HG02623 (cell line): ENCODE measurements at regions not wholly inside any gene's neighbourhood (a gene's known extent, or its start where the extent isn't known, plus 50 kb on each side); places are given as distances from the start of the nearest gene placed in this dataset.
"Not testable (repeated sequence)": the region's sequence is repeated elsewhere in the genome, so short reads cannot be mapped to it uniquely, and the experiment has no call there.

Experiments used
- ATAC-seq: cut with Tn5 transposase; IDR thresholded peaks from one replicate; pipeline ENCODE4 v1.9.1; 2021; ENCODE audit warnings: moderate library complexity; ENCODE audit not compliant: unreplicated experiment

DNA sequence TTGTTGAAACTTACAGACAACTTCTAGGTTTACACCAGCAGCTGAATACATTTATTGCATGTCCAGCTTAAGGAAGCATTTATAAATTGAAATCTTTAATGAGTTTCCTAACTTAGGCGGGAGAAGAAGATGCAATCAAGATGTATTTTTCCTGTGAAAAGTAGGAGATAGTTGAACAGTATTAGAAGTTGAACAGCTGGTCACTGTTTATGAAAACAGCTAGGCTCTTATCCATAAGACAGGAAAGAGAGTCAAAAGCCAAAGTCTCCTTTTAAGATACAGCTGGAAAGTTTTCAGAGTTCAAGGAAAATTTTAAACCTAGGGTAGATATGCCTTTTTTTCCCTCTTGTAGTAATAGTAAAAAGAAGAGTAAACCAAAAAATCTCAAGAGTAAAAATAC is 236.1 kb upstream of the FERD3L start:
- no peak for ATAC-seq

- no peak for ATAC-seq
Measured at GRCh38 chr7:19378345-19378714, 233.1 kb upstream of the FERD3L start.

DNA sequence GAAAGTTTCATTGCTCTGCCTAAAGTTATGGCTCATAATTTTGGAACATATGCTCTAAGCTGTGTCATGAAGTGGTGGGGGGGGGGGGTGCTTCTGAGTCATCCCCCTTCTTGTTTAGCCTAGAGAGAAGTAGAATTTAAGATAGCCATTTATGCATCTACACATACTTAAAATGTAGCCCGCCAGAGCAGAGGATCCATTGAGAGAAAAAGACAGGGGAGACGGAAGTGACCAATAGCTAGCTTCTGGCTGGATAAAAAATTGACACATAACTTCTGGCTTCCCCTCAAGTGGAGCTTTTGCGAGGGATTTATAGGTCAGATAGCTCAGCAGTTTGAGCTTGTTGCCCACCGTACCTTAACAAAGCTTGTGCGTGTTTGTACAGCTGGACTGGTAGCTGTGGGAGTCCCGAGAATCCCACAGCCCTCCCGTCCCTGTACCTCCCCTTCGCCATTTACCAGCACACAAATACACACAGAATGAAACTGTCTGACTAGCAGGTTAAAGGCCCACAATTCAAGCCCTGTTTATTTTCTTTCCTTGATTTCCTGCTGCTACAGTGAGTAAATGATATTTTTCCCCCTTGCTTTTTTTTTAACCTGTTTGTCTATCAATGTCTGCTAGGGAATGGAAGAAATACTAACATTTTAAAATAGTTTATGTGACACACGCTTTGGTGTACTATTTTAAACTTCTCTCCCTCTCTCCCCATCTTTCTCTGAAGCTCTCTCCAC is 232.6 kb upstream of the FERD3L start:
- no peak for ATAC-seq

DNA sequence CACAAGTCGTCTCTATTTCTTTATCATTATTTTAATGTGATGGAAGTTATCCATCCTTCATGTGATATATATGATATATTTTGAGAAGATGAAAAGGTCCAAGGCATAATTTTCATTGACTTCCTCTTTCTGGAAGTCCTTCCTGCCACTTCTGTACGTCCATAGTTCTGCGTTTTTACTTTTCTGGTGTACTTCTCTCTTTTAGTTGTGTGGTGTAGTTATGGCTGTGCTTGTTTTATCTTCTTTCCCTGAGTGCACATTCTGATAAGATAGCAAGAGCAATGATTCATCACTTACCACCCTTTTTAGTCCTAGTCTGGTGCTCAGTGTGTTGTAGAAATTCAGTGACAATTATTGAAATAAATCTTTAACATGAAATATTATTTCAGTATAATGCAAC is 231.3 kb upstream of the FERD3L start:
- ATAC-seq: no peak

DNA sequence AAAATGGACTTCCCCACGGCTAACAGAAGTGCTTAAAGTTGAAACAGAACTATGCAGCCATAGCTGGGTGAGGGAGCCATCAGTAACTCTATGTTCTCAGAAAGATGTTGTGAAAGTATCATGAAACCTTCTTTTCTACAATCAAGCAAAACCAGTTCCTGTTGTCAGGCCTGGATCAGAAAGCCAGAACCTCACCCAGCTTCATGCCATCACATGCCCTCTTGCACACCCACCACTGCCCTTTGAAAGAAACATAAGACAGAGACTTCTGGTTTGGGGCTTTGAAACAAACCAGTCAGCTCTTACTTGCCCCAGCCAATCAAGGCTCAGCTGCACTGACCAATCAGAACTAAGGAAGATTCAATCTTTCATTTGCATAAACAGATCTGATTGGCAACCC is 230.8 kb upstream of the FERD3L start:
- no peak for ATAC-seq

DNA sequence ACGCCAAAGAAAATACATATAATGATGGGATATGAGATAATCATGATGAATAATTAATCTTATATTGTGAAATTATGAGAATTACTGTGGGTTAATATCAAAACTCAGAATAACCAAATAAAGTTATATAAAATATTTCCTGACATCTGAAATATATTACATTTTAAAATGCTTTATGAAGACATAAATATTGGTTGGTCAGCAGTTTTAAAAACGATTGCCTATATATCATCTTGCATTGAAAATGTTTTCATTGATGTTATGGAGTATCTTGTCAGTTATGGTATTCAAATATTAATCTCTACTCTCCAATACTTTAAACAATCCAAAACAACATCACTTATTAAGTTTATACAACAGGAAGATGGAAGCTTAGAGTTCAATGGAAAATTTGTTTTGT is 228.1 kb upstream of the FERD3L start:
- no peak for ATAC-seq

DNA sequence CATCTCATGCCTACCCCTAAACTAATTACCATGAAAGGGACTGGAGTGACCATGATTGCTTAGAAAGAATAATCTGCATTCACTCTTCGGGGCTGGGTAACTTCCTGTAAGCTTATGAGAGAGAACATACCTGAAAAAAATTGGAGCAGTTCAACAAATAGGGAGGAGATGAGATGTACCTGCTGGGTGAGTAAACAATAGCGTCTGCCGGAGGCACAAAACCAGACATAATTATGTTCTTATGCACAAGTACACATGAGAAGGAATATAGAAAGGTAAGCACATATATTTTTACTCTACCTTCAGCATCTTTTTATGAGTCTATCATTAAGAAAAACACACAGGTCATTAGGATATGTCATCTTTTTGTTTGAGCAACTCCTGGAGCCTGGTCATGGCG is 224.6 kb upstream of the FERD3L start:
- ATAC-seq: no peak

DNA sequence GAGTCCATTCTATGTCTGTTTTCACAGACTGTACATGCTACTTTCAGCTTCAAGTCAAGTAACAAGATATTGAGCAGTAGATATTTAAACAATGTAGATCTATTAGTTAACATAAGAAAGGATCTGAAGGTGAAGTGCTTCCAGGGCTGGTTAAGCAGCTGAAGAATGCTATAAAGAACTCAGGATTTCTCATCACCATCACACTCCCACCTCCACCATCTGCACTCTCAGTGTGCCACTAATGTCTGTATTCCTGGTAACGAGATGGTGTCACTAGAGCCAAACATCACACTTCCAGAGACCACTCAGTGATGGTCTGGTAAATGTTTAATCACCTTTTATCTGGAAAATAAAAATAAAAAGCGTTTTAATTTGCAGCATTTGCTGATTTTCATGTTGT is 224.0 kb upstream of the FERD3L start:
- no peak for ATAC-seq

GRCh38 chr7:19368491-19368925 is 223.3 kb upstream of the FERD3L start:
- no peak for ATAC-seq

DNA sequence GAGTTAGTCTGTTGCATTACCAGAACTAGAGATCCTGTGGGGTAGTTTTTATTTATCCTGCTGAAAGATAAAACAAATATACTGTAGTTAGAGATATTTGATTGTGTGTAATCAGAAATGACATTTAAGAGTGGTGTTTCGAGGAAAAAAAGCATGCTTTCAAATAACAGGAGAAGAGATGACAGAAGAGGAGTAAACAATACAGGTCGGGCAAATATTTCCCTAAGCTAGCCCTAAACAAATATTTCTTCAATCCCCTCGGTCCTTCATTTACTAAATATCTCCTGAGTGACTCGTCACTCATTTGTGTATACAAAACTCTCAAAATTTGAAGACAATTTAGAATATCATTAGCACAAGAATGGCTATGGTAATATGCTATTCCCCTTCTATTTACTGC is 219.7 kb upstream of the FERD3L start:
- no peak for ATAC-seq

DNA sequence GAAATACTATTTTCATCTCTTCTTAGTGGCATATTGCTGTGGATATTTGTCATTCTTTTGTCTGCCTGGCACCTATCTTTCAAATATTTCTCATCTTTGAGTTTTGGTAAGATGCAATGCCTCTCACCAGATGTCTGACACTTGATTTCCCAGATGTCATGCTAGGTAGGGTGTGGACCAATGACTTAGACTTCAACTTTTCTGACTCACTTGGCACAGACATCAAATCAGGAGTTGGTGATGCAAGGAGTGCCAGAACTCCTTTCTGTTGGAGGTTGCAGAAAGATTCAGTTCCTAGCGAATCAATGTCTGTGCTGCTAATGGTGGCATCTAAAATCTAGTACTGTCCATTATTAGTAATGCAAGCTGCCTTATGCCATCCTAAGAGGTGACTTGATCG is 216.9 kb upstream of the FERD3L start:
- ATAC-seq: no peak

DNA sequence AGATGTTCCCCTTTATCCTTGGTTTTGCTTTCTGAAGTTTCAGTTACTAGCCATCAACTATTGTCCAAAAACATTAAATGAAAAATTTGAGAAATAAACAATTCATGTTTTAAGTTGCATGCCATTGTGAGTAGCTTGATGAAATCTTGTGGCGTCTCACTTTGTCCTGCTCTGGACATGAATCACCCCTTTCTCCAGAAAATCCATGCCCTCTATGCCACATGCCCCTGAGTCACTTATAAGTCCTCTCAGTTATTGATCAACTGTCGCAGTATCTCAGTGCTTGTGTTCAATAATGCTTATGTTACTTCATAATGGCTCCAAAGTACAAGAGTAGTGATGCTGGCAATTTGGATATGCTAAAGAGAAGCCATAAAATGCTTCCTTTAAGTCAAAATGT is 208.0 kb upstream of the FERD3L start:
- no peak for ATAC-seq

DNA sequence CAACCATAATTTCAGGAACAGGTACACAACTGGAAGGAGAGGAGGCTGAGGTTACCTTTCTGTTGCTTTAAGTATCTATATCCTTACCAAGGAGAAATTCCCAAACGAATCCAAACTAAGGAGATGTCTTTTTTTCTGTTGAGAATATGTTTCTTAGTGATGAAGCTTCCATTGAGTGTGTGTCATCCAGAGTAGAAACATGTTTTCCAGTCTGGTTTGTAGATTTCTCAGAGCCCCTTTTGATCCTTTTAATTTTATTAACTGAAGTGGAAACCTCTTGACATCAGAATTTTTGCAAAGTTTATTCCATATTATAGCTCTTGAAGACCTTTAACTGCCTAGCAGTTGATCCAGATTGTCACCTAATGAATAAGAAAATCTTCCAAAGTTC is 207.1 kb upstream of the FERD3L start:
- ATAC-seq: no peak

- ATAC-seq: no peak
Measured at GRCh38 chr7:19351341-19352304, 206.4 kb upstream of the FERD3L start.

GRCh38 chr7:19339512-19339911 is 194.3 kb upstream of the FERD3L start:
- no peak for ATAC-seq

DNA sequence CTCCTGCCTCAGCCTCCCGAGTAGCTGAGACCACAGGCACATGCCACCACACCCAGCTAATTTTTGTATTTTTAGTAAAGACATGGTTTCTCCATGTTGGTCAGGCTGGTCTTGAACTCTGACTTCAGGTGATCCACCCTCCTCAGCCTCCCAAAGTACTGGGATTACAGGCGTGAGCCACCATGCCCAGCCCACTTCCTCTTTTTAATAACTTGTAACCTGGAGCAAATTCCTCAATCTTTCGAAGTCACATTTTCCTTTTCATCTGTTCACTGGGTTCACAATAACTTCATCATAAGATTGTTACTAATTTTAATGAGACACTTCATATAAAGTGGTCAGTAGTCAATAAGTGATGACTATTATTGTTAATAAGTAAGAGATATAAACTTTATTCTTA is 193.3 kb upstream of the FERD3L start:
- ATAC-seq: not testable (repeated sequence)

GRCh38 chr7:19336836-19337383 is 191.7 kb upstream of the FERD3L start:
- ATAC-seq: no peak

DNA sequence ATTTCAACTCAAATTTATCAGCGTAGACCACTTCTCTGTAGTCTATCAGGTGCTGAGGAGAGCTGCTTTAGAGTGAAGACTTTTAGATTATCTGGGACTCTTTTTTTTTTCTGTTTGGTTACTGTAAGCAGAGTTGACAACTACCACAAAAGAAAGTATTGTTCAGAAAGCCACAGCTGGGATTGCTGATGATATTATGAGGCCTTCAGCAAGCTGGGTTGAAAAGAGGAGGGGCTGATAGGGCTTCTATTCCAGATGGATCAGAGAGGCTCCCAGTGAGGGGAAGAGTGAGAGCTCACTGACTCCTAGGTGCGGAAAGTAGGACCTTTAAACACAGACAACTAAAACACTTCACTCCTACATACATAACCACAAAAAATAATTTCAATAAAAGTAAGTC is 188.5 kb upstream of the FERD3L start:
- no peak for ATAC-seq

GRCh38 chr7:19327018-19327417 is 181.8 kb upstream of the FERD3L start:
- ATAC-seq: no peak

DNA sequence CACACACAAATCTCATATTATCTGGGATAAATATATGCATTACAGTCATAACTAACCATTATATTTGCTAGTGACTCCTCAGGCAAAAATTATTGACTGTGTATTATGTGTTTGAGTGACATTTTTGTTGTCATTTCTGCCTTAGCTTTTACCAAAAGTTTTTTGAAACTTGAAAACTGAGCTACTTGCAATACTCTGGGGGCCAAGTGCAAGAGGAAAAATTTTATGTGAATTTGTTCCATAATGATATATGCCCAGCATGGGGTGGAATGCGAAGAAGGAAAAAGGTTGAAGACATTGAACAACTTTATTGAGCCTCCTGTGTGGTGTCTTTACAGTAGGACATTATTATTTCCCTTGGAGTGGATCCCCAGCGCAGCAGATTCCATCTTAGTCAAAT is 176.8 kb upstream of the FERD3L start:
- ATAC-seq: no peak

GRCh38 chr7:19318287-19318686 is 173.1 kb upstream of the FERD3L start:
- no peak for ATAC-seq

GRCh38 chr7:19317461-19317860 is 172.2 kb upstream of the FERD3L start:
- no peak for ATAC-seq
